ENCODE measurements at regions not wholly inside any gene's neighbourhood (a gene's known extent, or its start where the extent isn't known, plus 50 kb on each side); places are given as distances from the start of the nearest gene placed in this dataset.

- Mint-ChIP-seq H3K4me3 (no peak overlapping the region; a peak in 1 of 5 replicates), H3K4me1 (peaks cover 55 to 57% of the 10 kb centered on the region in 2 experiments), H3K27ac (no peak overlapping the region), H3K27me3 (ENCODE audit: low read depth) (peaks cover 62% of the 10 kb centered on the region), H3K9me3 (peaks cover 0 to 3% of the 10 kb centered on the region in 2 experiments; a peak in 1 of 5 replicates), H3K36me3 (ENCODE audit: insufficient read depth in 1 of 3, low read depth in 3 of 3) (no peaks in the 10 kb centered on the region)
- Histone ChIP-seq H3K23ac (ENCODE audit: insufficient read length, low read depth, low read length) (no peak overlapping the region), H4K20me1 (ENCODE audit: control insufficient read depth, insufficient read depth, insufficient read length) (no peaks in the 10 kb centered on the region), H3K14ac (ENCODE audit: insufficient read depth, low read length) (no peak overlapping the region), H2BK12ac (ENCODE audit: insufficient read length, low read depth, low read length) (no peak overlapping the region), H3K23me2 (ENCODE audit: insufficient read length, low read depth, low read length, poor library complexity, severe bottlenecking) (no peaks in the 10 kb centered on the region), H3K27ac (ENCODE audit: insufficient read length, low read depth, low read length) (no peak overlapping the region), H3K9ac (ENCODE audit: extremely low read depth, insufficient read length, low read length) (no peak overlapping the region), H3K4me2 (ENCODE audit: insufficient read depth, insufficient read length, low read length) (no peak overlapping the region), H2AFZ (ENCODE audit: low read length) (no peak overlapping the region), H3K79me1 (ENCODE audit: insufficient read depth, low read depth, low read length, poor library complexity, severe bottlenecking) (no peaks in the 10 kb centered on the region), H3K9me3 (ENCODE audit: control insufficient read depth, low read depth, low read length) (no peaks in the 10 kb centered on the region), H3K27me3 (ENCODE audit: insufficient read depth, low read length) (no peaks in the 10 kb centered on the region; the same call in 1 of the 2 replicates), H2BK120ac (ENCODE audit: low read depth, low read length, poor library complexity, severe bottlenecking) (no peak overlapping the region), H2AK5ac (ENCODE audit: insufficient read length, low read length) (no peak overlapping the region), H4K8ac (replicated peaks; ENCODE audit: insufficient read length, low read depth, low read length) (no peak overlapping the region), H3K56ac (ENCODE audit: insufficient read length, low read depth, low read length) (no peak overlapping the region), H3K4ac (ENCODE audit: low read depth, low read length) (no peak overlapping the region), H4K91ac (ENCODE audit: insufficient read length, low read depth, low read length) (no peak overlapping the region), H3K18ac (ENCODE audit: insufficient read length, low read depth, low read length) (no peak overlapping the region), H3K79me2 (ENCODE audit: insufficient read depth, low read length) (no peaks in the 10 kb centered on the region), H2BK20ac (ENCODE audit: low read depth, low read length, poor library complexity, severe bottlenecking) (no peak overlapping the region), H3T11ph (ENCODE audit: low read length) (no peak overlapping the region), H2BK5ac (ENCODE audit: insufficient read length, low read length) (no peak overlapping the region), H4K5ac (ENCODE audit: insufficient read length, low read depth, low read length) (no peak overlapping the region), H3K4me1 (ENCODE audit: insufficient read depth, low read length) (peaks cover 9% of the 10 kb centered on the region), H2BK15ac (ENCODE audit: low read depth, low read length) (no peak overlapping the region)
- TF ChIP-seq CTCF (conservative IDR thresholded peaks at IDR 0.05): no peak
- DNase-seq: no peak
- WGBS (ENCODE audit: extremely low coverage, insufficient read length, low lambda C conversion rate): no CpG with 5 or more reads among the region's 3 CpGs
Observed at GRCh38 chr2:143890798-143891197, 629.1 kb downstream of the ZEB2 start.

Measured in H9 (cell line).